HG03175 (cell line): ENCODE measurements at regions not wholly inside any gene's neighbourhood (a gene's known extent, or its start where the extent isn't known, plus 50 kb on each side); places are given as distances from the start of the nearest gene placed in this dataset.

ENCODE experiments used
- ATAC-seq: cut with Tn5 transposase; IDR thresholded peaks from one replicate; pipeline ENCODE4 v1.9.1; 2021; ENCODE audit warnings: mild to moderate bottlenecking, moderate library complexity; ENCODE audit not compliant: unreplicated experiment

DNA sequence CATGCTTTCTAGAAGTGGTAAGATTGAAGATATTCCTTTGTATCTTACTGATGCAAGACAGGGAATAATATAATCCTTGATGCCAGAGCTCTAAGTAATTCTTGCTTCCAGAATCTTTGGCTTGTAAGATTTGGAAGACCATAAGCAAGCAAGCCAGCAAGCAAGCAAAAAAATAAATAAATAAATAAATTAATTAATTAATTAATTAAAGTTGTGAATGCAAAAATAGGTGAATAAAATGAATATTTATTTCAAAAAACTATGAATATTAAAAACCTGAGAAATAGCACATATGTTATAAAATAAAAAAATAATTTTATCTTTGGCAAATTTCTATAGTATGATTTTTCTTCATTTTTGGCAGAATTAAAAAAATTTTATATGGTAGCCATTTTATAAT, 750.2 kb upstream of the ARRDC4 start:
- ATAC-seq = no peak

DNA sequence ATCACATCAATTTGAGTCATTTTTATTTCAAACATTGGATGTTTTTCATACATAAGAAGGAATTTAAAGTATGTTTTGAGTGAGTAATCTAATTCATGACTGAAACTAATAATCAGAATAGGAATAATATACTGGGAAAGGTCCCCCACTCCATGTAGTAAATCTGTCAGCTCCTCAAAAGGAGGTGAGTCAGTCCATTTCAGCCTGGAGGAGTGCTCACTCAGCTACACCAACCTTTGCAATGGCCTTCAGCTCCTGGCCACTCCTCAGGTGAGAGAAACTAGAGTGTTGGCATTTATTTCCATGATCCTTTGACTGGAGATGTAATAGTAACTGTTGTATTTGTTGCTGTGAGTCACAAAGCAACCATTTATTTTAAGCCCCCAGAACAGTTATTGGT, 744.9 kb upstream of the ARRDC4 start:
- no peak for ATAC-seq

DNA sequence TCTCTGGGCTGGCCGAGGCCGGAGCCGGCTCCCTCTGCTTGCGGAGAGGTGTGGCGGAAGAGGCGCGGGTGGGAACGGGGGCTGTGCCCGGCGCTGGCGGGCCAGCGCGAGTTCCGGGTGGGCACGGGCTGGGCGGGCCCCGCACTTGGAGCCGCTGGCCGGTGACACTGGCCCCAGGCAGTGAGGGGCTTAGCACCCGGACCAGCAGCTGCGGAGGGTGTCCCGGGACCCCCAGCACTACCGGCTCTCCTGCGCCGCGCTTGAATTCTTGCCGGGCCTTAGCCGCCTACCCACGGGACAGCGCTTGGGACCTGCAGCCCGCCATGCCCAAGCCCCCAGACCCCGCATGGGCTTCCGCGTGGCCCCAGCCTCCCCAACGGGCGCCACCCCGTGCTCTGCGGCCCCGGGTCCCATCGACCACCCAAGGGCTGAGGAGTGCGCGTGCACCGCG, 736.3 kb upstream of the ARRDC4 start:
- ATAC-seq = no peak

DNA sequence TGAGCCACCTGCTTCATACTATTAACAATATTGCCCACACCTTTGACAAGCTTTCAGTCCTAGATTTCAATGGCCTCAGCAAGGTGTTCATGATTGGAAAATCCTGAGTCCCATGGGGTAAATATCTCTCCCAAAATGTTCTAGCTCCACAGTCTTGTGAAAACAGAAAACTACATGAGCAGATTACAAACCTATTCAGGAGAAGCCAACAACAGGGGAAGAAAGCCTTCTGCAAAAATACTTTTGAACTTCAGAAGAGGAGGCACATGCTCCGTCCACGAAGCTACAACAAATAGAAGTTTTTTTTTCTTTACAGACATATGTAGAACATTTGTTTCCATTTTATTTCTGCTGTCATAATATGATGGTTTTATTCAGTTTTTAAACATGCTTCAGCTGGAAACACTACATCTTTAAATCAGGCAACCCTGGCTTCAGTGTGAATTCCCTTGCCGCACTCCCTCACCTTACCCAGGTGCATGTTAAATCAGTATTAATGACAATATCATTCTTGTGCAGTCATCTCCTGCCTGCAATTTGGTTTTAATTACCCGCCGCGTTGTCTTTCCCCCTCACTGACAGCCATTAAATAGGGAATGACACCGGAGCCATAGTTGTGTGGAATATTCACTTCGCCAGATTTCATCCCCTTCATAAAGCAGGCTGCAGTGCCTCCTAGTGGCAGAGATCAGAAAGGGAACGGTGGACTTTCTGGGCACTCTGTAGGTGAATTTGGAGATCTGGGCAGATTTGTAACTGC, 725.5 kb upstream of the ARRDC4 start:
- ATAC-seq = no peak

GRCh38 chr15:97235611-97235985, 724.9 kb upstream of the ARRDC4 start:
- no peak for ATAC-seq

DNA sequence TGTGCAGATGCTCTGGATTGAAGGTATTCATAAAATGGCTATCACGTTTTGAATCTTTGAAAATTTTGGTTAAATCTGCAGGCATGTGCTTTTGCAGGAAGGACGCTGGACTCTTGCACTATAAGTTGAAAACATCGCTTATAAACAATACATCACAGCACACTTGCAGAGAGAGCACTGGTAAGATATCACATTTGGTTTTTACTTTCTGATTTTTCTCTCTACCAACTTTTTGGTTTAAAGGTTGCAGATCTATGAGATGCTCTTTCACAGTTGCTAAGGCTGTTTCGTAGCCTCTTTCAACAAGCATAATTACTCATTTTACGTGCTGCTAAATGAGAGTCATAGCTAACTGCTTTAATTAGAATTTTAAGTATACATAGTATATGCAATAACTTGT, 724.4 kb upstream of the ARRDC4 start:
- ATAC-seq = no peak

DNA sequence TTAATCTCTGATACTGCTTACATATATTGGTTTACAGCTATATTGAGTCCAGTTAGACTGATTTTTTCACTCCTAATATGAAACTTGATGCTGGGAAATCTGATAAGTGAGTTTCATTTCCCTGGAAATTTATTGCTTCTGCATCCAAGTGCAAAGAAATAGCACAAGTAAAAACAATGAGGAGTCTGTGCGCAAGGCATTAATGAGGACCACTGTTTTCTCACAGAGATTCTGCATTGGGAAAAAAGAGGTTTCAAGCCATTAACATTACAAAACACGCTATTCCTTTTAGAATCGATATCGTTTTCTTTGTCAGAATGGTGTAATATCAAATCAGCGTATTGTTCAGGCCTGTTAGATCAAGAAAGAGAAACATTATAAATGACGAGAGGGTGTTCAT, 723.3 kb upstream of the ARRDC4 start:
- no peak for ATAC-seq

- ATAC-seq = no peak
Measured at GRCh38 chr15:97248376-97248775, 712.1 kb upstream of the ARRDC4 start.

GRCh38 chr15:97259943-97260342, 700.6 kb upstream of the ARRDC4 start:
- ATAC-seq = no peak

DNA sequence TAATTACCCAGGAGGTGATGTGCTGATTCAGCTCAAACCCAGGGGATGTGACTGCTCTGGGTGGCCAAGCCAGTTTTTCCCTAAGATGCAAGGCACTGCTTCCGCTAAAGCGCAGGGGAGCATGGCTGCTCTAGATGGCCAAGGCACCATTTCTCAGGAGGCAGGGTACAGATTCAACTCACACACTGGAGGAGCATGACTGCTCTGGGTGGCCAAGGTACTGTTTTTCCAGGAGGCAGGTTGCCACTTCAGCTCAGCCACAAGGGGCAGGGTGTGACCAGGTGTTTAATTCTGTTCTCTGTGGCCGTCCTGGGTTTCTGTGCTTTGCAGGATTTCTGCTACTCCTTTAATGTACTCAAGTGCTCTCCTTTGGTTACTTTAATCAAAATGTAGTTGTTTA, 659.3 kb upstream of the ARRDC4 start:
- ATAC-seq = no peak

DNA sequence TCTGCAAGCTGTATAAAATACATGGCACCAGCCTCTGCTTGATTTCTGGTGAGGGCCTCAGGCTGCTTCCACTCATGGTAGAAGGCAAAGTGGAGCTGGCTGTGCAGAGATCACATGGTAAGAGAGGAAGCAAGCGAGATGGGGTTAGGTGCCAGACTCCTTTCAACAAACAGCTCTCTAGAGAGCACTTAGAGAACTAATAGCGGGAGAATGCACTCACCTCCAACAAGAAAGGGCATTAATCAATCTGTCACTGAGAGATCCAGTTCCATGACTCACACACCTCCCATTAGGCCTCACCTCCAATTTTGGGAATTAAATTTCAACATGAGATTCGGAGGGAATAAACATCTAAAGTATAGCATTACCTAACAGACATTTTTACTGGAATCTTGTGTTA, 644.1 kb upstream of the ARRDC4 start:
- no peak for ATAC-seq

DNA sequence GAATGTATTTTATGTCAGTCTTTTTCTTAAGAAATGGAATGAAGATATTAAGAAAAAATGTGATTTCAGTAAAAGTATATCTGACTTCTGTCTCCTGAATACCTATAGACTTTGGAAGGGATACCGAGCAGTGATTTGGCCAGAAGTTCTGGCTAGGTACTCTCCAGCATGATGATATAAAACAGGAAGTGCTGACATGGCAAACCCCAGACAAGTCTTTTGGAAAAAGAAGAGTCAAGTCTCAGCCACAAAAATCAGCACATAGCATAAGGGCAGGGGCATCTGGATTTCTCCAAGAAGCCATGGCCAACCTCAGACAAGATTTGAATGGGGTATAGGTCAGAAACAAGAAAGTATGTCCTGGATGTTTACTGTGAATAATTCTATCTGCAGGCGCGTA, 643.3 kb upstream of the ARRDC4 start:
- no peak for ATAC-seq

GRCh38 chr15:97319291-97319690, 641.2 kb upstream of the ARRDC4 start:
- no peak for ATAC-seq

GRCh38 chr15:97346221-97346620, 614.3 kb upstream of the ARRDC4 start:
- ATAC-seq = no peak

- ATAC-seq = no peak
Measured at GRCh38 chr15:97350813-97351212, 609.7 kb upstream of the ARRDC4 start.

DNA sequence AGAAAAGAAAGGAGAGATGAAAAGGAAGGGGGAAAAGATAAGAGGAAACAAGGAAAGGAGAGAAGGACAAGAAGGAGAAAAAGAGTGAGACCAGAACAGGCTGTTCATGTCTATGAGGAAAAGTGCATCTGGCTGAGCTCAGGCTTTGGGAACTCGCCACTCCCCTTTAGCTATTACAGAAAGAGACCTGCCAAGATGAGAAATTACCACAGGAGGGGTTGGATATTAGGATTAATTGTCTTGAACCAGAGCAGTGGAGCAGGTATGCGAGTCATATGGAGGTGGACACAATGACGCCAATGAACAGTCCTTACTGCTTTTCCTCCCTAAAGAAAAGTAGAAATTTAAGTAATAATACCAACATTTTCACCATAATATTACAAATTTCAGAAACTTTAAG, 577.0 kb upstream of the ARRDC4 start:
- no peak for ATAC-seq

DNA sequence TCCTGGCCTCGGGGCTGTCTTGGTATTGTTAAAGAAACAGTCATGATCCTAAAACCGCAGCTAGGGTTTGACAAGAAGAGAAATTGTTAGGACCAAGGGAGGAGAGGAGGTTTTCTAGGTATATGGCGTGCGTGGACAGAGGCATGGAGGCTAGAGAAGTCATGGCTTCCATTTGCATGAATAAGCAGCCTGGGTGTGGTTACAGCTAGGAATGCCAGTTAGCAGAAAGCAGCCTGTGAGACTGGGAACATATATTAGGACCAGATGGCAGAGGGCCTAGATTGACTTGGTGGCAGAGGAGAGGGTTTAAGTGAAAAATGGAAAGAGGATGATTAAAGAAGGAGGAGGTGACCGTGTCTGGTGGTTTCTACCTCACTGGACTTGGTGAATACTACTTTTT, 573.6 kb upstream of the ARRDC4 start:
- ATAC-seq = no peak

DNA sequence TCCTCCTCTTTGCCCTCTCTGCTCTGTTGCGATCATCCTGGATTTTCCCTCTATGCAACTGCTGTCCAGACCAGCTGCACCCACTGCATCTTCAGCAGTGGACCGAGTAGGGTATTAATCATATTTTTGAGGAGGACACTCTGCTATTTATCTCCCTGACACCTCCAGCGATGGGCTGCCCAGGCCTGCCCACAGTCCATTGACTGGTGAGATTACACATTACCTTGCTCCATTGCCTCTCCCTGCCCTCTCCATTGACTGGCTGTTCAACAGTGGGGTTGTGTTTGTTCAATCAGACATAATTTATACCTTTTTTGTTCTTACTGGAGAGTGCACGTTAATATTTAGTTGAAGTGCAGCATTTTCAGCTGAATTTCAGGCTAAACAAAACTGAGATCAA, 559.3 kb upstream of the ARRDC4 start:
- no peak for ATAC-seq

DNA sequence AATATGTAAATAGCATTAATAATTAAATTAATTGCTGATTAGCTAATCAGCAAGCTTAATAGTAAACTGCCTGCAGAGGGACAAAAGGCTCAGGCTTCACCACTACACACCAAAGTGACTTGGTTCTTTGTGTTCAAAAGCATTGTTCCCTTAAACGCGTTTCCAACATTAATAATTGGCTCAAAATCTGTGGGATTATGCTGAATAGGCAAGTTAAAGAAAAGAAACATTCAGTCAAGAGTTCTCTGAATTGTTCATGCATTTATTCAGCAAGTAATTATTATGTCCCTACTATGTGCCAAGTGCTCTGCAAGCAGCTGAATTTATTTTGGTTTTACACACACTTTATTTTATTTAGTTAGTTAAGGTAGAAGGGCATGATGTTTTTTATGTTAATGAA, 558.5 kb upstream of the ARRDC4 start:
- ATAC-seq = no peak

DNA sequence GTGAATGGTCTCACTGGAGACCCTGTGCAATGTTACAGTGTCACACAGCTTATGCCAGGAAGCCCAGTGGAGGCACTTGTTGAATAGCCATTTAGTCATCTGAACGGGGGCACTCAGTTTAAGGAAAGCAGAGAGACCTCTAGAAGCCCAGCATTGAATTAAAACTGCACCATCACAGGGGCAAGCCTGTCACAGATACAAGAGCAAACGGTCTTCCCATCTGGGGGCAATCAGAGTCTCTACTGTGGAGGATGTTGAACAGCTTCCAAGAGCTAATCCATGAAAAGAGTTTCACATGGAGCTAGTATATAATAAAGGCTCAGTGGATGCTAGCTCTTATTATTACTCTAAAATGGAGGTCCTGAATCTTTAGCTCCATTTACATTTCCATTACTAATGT, 553.7 kb upstream of the ARRDC4 start:
- no peak for ATAC-seq

- no peak for ATAC-seq
Measured at GRCh38 chr15:97410897-97411575, 549.5 kb upstream of the ARRDC4 start.

- no peak for ATAC-seq
Measured at GRCh38 chr15:97420130-97420529, 540.4 kb upstream of the ARRDC4 start.

- no peak for ATAC-seq
Measured at GRCh38 chr15:97425596-97425995, 534.9 kb upstream of the ARRDC4 start.
